Left renal pelvis (tissue), 4 donors: ENCODE measurements at regions not wholly inside any gene's neighbourhood (a gene's known extent, or its start where the extent isn't known, plus 50 kb on each side); places are given as distances from the start of the nearest gene placed in this dataset.

ENCODE experiments used
- DNase-seq, 4 donors: peaks; one replicate each; pipeline ENCODE4 v3.0.0-alpha.2; 2013; ENCODE audit warnings: low read depth in 4 of 4, low spot score in 3 of 4

- DNase-seq = no peak
Measured at GRCh38 chr15:86021281-86022264, 58.1 kb upstream of the AGBL1 start.

DNA sequence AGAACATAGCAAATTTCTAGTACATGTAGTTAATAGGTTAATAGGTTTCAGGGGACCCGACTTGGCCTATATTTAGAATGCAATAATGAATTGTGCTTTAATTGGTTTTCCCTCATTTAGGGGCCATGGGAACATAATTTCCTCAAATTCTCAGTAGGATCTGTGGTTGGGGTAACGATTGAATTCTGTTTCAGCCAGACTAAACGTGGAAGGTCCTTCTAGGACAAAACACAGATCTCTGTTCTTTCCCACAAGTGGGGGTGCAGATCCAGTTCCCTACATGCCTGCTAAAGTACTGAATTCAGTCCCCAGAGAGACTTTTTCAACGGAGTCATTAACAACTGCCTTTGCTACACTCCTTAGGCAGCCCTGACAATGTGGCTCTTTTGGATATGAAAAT lies 50.7 kb upstream of the AGBL1 start:
- DNase-seq = no peak
